ENCODE measurements at regions not wholly inside any gene's neighbourhood (a gene's known extent, or its start where the extent isn't known, plus 50 kb on each side); places are given as distances from the start of the nearest gene placed in this dataset.

- DNase-seq, result peak; percentile 44
These were observed 576.8 kb downstream of the SOX6 start for GRCh38 chr11:15779518-15779917.

GRCh38 chr11:15780382-15780781 lies 576.0 kb downstream of the SOX6 start:
- no peak for DNase-seq

GRCh38 chr11:15780837-15781236 lies 575.5 kb downstream of the SOX6 start:
- no peak for DNase-seq

- no peak for DNase-seq
These were observed 572.7 kb downstream of the SOX6 start for GRCh38 chr11:15783619-15784018.

- no peak for DNase-seq
These were observed 563.0 kb downstream of the SOX6 start for GRCh38 chr11:15793043-15793996.

- DNase-seq, result no peak
These were observed 561.8 kb downstream of the SOX6 start for GRCh38 chr11:15794361-15795150.

GRCh38 chr11:15795378-15795777 lies 561.0 kb downstream of the SOX6 start:
- no peak for DNase-seq

GRCh38 chr11:15800111-15800800 lies 556.1 kb downstream of the SOX6 start:
- no peak for DNase-seq

GRCh38 chr11:15801126-15801525 lies 555.2 kb downstream of the SOX6 start:
- no peak for DNase-seq

GRCh38 chr11:15801616-15802015 lies 554.7 kb downstream of the SOX6 start:
- DNase-seq, result no peak

- no peak for DNase-seq
These were observed 550.6 kb downstream of the SOX6 start for GRCh38 chr11:15805726-15806125.

DNA sequence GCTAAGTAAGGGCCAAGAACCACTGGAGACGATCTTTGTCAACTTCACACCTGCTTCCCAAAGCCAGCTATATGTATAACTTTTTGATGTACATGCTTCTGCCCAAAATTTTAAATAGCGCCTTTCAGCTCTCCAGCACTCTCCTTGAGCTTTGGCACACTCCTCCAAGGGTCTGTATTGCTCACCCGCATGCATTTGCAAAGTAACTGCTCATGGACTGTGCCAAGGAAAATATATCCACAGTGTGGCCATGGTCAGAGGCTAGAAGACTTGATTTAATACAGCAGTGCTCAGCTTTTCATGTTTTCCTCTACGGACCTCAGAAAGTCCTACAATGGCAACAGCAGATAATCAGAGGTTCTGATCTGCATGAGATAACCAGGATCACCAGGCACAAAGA lies 550.1 kb downstream of the SOX6 start:
- DNase-seq, result no peak

DNA sequence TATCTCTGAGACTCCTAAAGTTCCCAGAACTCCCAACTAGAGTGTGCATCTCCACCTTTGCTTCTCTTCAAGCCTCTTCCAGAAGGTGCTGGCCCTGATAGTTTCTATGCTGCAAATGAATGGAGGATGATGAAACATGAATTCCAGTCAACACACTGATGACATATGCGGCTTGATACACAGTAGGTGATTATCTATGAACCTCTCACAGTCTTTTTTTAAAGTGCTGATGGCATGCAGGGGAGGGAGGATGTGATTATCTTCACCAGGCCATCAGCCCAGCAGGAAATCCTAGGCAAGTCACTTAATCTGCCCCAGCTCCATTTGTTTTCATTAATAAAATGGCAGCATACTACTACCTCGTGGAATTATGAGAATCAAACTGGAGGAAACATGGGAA lies 548.5 kb downstream of the SOX6 start:
- no peak for DNase-seq

DNA sequence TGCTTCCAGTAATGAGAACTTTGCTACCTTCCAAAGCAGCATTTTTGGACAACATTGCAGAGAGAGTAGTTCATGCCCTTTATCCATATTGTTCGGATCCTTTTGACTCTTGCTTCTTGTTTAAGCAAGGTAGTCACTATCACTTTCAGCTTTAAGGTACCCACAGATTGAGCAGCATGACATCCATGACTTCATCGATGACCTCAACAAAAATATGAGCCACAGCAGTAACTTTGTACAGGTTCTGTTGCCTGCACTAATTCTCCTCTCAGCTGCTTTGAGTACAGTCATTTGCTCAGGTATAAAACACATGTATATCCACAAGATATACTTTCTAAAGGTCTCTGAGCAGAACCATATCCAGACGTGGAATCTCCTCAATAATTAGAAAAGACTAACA lies 546.3 kb downstream of the SOX6 start:
- no peak for DNase-seq

DNA sequence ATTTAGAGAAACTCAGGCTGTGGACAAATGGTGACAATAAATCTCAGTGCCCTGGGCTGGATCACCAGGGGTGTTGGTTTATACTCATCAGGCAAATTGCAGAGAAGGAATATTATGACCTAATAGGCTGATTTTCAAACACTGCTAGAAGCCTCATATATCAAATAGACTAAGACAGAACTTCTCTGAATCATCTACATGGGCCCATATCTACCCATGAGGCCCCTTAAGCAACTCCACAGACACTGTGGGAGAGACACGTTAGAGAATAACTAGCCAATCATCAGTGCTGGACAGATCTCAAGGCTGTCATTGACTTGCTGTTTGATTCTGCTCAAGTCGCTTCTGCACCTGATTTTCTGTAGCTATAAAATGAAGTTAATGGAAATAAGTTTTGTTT lies 545.8 kb downstream of the SOX6 start:
- no peak for DNase-seq

GRCh38 chr11:15815246-15816195 lies 540.8 kb downstream of the SOX6 start:
- no peak for DNase-seq

- DNase-seq, result no peak
These were observed 540.0 kb downstream of the SOX6 start for GRCh38 chr11:15816260-15816871.

DNA sequence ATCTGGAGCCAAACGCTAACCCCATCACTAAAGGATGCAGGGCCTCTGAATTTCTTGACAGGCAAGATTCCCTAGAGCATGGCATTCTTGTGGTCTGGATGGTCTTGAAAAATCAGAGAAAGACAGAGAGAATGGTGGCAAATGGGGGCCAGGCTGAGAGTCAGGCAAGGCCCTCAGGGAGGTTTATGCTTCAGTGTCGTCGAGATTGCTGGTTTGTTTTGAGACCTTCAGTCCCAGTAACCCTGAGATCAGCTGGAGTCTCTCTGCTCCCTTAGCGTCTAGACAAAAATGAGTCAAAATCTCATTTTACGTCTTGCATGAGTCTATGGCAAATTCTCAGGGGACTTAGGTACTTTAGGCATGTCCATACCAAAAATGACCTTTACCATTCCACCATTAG lies 539.3 kb downstream of the SOX6 start:
- DNase-seq, result no peak

- no peak for DNase-seq
These were observed 538.1 kb downstream of the SOX6 start for GRCh38 chr11:15818132-15818842.

DNA sequence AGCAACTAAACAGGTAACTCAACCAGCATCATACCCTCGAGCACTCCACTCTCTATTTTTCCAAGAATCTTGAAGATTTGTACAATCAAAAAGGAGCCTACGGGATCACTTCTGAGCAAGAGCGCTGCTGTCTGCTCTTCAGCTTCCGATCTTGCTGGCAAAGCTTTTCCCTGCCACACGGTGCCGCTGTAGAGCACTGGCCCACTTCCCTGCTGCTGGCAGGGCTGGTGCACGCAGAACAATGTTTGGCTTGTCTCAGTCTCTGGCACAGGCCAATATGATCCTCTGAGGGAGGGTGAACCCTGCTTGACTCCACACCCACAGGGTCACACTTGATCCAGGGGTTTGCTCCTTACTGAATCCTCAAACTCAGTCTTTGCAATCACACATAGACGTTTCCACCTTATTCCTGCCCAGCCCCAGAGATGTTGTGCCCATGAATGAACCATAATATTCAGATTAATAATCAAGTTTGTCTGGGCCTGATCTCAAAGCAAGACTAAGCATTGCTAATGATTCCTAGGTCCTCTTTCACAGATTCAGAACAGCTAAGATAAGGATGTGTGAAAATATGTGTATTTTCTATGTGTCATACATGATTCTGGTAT lies 536.6 kb downstream of the SOX6 start:
- DNase-seq, result peak; percentile 62

GRCh38 chr11:15821451-15821850 lies 534.9 kb downstream of the SOX6 start:
- DNase-seq, result no peak

All from retina (tissue), 1 donor.